HG02970 (cell line): ENCODE measurements at regions not wholly inside any gene's neighbourhood (a gene's known extent, or its start where the extent isn't known, plus 50 kb on each side); places are given as distances from the start of the nearest gene placed in this dataset.
"Not testable (repeated sequence)": the region's sequence is repeated elsewhere in the genome, so short reads cannot be mapped to it uniquely, and the experiment has no call there.

ENCODE experiments used
- ATAC-seq: cut with Tn5 transposase; IDR thresholded peaks from one replicate; pipeline ENCODE4 v1.9.1; 2021; ENCODE audit warnings: mild to moderate bottlenecking, moderate library complexity, moderate number of reproducible peaks; ENCODE audit not compliant: unreplicated experiment, low FRiP score

DNA sequence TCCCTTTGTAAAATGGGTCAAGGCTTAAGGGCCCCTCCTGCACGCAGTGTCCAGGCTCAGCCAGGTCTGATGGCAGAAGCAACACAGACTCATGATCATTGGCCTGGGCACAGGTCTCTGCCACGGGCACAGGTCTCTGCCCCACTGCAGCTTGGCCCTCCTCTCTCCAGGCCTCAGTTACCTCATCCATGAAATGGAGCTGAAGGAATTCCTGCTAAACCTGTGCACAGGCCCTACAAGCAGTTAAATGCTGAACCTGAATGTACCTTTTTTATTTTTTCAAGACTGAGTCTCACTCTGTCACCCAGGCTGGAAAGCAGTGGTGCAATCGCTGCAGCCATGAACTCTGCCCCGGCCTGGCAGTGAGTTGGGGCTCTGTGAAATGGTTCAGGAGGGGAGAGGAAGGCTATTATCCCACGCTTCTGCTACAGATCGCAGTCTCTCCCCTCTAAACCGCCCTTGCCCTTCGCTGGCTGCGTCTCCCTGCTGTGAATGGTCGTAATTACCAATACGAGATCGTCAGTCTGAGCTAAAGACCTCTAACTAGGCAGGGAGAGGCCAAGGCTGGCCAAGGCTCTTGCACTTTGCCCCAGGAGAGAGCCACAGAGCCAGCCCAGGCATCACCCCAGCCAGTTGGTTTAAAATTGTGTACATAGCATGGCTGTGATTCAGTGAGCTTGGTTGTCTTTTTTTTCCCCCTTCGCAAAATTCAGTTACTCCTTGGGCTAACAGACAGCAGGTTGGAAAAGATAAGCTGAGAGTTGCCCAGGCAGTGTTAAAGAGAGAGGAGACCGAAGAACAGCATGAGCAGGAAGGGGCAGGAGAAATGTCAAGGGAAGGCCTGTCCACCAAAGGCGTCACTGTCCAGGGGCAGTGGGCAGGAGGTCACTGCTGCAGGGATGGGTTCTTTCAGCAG is 93.0 kb upstream of the KCTD7 start:
- no peak for ATAC-seq

DNA sequence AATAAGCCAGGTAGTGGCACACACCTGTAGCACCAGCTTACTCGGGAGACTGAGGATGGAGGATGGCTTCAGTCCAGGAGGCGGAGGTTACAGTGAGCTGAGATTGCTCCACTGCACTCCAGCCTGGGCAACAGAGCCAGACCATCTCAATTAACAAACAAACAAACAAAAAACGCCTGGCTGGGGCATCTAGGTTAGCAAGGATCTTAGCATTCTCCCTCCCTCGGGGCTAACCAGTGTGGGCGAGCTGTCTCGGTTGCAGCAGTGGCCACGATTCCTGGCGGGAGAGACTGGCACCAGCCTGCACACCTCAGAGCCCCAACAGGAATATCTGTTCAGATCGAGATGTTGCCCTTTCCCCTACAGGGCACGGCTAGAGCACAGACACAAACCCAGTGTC is 91.3 kb upstream of the KCTD7 start:
- ATAC-seq = no peak

DNA sequence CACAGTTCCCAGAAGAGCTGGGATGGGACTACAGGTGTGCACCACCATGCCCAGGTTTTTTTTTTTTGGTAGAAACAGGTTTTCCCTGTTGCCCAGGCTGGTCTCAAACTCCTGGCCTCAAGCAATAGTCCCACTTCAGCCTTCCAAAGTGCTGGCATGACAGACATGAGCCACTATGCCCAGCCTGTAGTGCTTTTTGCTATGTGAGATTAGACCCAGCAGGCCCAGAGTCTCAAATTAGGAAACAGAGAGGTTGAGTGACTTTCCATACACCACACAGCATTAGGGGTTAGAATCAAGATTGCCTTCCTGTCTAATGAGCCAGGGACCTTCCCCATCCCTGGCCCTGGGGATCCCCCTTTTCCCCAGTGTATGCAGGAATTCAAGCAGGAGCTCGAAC is 90.8 kb upstream of the KCTD7 start:
- no peak for ATAC-seq

DNA sequence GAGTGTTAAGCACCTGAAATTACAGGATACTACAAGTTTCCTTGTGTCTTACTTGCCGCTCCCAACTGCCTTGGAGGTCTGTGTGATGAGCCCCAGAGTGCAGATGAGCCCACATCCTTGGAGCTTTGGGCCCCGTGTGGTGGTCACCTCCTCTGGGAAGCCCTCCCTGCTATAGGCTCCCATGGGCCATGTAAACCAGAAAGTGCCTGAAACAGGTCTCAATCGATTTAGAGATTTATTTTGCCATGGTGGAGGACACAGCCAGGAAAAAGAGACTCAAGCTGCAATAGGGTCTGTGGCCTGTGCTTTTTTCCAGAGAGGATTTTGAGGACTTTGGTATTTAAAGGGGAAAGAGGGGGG is 89.4 kb upstream of the KCTD7 start:
- no peak for ATAC-seq

DNA sequence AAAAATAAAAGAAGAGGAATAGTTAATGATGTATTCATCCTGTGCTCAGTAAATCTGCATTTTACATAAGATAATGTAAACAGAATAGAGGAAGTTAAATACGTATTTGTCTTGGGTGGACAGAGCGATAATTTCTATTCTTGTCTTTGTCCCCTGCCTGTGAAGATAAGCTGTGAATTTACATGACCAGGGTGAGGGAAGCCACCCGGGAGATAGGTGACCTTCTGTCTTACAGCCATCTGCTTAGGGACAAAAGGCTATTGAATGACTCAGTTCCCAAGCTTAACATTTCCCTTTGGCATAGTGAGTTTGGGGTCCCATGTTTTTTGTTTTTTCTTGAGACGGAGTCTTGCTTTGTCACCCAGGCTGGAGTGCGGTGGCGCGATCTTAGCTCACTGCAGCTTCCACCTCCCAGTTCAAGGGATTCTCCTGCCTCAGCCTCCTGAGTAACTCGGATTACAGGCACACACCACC is 88.7 kb upstream of the KCTD7 start:
- ATAC-seq = no peak

DNA sequence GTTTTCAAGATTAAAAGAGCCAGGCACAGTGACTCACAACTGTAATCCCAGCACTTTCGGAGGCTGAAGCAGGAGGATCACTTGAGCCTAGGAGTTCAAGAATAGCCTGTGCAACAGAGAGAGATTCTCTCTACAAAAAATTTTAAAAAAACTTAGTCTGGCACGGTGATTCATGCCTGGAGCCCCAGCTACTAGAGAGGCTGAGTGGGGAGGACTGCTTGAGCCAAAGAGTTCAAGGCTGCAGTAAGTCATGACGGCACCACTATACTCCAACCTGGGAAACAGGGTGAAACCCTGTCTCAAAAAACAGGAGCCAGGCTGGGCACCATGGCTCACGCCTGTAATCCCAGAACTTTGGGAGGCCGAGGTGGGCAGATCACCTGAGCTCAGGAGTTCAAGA is 86.6 kb upstream of the KCTD7 start:
- ATAC-seq = no peak

DNA sequence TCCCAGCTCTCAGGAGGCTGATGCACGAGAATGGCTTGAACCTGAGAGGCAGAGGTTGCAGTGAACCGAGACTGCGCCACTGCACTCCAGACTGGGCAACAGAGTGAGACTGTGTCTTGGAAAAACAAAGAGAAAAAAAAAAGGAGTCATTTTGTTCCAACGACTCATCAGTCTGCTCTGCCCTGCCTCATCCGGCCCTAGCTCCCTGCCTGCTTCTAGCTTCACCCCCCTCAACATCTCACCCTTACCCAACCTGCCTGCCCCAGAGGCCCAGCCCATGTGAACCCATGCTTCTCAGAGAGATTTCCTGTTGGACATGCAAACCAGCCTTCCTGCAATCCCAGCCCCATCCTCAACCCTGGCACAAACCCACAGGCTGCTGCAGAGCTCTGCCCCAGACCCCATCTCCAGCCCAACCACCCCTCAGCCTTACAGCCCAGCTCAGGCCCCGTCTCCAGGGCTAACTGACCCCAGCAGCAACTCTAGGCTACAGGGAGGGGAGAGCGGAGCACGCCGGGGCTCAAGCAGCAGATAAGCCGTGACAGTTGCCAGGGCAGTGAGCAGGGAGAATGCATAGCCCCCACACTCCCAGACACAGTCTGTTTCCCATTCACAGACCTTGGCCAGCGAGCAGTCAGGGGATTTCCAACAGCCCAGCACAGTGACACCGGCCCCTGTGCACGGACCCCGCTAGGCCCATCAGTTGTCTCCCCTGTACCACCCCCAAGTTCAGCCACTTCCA is 86.0 kb upstream of the KCTD7 start:
- no peak for ATAC-seq

DNA sequence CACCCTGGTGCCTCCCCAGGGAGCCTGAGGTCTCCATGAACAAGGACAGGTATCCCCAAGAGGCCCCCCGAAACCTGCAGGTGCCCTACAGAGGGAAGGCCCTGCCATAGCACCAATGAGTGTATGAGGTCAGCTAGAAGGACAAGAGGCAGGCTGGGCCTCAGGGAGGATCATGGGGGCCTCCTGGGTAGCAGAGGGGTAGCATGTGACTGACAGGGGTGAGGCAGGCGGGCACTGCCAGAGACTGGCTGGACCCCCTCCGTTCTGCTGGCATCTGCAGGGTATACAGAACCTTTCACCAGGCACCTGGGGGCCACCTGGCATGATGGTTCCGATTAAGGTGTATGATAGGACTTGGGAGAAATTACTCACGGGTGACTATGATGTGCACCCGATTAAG is 79.2 kb upstream of the KCTD7 start:
- ATAC-seq = no peak

DNA sequence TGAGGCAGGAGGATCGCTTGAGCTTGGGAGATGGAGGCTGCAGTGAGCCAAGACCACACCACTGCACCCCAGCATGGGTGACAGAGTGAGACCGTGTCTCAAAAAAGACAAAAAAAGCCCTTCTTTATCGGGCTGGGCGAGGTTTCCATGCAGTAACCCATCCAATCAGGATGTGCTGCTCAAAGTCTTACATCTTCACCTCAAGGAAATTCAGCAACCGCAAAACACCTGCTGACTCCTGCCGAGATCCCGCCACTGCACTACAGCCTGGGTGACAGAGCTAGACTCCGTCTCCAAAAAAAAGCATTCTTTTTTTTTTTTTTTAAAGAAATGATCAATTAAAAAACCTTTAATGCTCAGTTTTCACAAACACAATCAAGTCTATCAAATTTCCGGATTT is 75.7 kb upstream of the KCTD7 start:
- no peak for ATAC-seq

DNA sequence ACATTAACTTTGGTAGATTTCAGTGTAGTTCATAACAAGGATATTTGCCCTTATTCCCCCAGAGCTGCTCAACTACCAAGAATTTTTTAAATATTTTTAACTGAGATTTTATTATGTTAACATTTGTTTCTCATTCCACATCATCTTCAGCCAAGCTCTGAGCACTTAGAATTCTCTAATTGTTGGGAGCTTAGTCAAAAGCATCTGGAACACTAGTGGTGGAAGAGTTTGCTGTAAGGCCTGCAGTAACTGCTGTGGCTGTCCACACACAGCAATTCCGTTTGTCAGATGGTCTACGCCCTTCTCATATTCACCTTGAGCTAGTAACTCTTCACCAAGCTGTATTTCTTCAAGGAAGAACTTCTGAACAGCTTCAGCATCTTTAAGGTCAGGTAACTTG is 75.0 kb upstream of the KCTD7 start:
- ATAC-seq = not testable (repeated sequence)

DNA sequence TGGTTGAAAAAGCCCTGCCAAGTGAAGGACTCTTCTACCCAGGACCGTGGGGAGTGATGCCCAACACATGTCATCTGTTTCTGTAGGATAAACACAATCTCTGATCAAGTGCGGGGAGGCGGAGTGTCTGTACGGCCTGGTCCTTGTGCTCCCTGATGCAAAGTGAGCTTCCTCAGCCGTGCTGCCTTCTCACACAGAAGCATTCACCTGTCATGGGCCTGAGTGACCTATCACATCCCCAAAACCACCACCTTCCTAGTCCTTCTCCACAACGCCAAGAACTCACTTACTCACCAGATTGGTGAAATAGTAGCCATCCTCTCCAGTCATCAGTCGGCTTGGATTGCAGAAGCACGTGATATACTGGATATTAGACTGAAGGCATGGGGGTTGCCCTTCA is 74.4 kb upstream of the KCTD7 start:
- ATAC-seq = not testable (repeated sequence)

DNA sequence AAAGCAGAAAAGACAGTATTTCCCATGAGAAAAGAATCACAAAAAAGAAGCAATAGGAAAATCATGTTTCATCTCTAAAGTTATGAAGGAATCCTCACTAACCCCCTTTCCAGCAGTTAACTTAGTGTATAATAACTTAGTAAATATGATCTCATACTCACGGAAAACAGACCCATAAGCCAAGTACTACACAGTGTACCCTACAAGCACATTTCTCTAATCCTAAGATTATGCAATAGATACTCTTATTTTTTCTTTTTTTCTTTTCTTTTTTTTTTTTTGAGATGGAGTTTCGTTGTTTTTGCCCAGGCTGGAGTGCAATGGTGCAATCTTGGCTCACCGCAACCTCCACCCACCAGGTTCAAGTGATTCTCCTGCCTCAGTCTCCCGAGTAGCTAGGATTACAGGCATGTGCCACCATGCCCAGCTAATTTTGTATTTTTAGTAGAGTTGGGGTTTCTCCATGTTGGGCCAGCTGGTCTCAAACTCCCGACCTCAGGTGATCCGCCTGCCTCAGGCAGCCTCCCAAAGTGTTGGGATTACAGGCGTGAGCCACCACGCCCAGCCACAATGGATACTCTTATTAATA is 73.7 kb upstream of the KCTD7 start:
- not testable (repeated sequence) for ATAC-seq

DNA sequence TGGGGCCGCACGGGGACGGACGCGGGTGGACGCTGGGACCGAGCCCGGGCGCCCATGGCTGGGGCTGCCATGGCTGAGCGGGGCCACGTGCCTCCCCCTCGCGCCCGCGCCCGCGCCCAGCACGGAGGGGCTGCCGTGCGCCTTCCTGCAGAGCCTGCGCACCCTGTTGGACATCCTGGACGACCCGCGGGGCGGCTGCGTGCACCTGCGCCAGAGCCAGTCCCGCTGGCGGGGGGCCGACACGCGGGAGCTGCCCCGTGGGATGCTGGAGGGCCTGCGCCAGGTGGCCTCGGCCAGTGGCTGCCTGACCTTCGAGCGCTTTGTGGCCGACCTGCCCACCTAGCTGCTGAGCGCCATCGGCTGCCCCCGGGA is 72.5 kb upstream of the KCTD7 start:
- no peak for ATAC-seq

DNA sequence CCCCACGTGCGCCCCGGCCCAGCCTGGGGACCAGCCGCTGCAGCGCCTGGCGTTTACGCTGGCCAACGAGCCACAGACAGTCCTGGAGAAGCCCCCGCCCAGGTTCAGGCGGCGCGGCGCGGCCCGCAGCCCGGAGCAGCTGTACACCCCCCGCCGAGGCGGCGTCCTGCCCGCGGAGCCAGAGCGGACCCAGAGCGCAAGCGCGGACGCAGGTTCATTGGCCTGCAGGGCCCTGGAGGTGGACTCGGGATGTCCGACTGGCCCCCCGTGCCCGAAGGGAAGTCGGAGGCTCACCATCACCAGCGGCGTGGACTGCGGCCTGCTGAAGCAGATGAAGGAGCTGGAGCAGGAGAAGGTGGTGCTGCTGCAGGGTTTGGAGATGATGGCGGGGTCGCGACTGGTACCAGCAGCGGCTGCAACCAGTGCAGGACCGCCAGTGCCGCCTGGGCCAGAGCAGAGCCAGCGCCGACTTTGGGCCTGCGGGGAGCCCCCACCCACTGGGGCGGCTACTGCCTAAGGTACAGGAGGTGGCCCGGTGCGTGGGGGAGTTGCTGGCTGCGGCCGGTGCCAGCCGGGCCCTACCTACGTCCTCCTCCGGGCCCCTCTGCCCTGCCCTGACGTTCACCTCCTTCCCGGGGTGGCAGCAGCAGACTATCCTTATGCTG is 72.0 kb upstream of the KCTD7 start:
- no peak for ATAC-seq

DNA sequence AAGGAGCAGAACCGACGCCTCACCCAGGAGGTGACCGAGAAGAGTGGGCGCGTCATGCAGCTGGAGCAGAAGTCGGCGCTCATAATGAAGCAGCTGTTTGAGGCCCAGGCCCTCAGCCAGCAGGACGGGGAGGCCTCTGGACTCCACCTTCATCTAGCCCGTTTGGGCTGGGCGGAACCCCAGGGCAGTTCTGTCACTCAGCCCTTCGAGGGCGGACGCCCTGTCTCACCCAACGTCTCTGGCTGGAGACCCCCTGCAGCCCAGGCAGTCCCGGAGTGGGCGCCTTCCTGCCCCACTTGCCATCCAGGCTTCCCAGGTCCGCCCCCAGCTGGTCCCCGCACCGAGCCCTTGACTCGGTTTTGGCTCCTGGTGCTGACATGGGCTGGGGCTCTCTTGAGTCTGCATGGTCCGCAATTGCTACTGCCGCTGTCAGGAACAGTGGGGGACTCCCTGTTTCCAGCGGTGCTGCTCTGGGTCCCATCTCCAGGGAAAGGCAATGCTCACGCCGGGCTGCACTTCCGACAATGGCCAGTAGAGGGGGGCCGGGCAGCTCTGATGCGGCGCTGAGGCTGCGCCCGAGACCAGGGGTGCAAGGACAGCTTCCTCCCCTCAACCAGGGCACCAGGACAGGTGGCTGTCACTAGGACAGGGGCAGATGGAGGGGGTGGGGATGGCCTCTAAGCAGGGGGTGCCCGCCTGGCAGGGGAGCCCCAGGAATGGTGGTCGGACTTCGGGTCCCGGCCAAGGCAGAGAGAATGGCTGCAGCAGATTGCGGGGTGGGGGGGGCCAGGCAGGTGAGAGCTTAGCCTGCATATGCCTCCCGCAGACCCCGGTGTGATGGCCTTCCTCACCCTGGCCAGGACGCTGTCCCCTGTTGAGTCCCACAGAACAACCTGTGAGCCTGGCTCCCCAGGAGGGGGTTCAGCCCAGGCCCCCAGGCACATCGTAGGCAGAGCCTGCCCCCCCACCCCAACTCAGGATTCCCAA is 71.2 kb upstream of the KCTD7 start:
- ATAC-seq = no peak

DNA sequence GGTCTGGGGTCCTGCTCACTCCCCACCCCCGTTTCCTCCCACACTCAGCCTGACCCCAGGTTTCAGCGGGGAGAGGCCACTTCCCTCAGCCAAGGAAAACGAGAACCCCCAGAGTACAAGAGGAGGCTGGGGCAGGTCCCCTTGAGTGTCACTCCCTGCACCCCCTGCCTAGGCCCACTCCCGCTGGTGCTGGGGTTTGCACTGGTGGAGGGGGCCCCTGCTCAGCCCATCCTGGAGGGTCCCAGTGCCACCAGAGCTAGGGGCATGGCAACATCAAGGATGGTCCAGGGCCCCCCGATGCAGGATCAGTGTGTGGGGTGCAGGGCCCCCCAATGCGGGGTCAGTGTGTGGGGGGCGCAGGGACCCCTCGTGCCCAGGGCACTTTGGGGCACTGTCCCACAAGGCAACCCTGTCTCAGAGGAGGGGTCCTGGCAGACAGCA is 70.5 kb upstream of the KCTD7 start:
- no peak for ATAC-seq

DNA sequence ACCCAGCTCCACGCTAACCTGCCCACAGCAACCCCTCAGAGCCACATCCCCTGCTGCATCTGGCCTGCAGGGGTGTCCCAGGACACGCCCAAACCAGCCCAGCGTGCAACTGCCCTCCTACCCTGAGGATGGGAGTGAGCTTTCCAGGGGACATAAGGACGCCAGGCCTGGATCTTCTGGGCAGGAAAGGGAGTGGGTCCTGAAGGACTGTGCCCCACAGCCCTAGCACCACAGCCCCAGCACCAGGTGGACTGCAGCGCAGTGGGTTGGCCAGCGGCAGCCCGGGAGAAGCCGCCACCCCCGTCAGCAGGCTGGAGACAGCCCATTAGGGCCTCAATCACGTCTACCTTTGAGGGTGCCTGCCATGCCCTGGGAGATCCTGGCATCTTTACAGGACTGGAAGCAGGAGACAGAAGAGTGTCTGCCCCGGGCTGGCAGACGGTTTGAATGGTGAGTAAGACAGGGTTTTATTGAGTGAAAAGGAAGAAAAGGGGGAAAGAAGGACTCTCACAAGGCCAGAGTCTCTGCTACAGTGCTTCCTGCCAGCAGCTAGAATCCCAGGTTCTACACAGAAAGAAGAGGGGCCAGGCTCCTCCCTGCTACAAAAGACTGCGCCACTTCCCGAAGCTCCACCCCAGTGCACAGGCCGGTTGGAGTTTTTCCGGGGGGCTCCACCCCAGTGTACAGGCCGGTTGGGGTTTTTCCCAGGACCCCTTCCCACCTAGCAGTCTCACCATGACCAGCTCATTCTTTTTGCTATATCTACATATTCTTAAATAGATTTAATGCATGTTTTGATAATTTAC is 69.8 kb upstream of the KCTD7 start:
- no peak for ATAC-seq

DNA sequence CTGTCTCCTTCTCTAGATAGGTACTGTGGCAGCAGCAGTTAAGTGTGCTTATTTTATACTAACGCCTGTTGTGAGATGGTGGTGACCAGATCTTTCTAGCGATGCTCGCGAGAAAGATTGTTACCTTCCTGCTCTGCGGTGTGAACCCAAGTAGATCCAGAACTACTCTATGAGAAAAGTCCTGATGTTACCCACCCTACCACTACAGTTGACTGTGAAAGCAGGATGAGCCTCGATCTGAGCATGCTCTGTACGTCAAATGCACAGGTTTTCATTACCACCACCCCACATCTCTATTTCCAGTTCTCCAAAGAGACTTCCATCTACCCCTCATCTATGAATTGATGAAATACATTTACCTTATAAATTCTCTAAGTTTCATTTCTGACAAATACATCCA is 64.6 kb upstream of the KCTD7 start:
- ATAC-seq = no peak

DNA sequence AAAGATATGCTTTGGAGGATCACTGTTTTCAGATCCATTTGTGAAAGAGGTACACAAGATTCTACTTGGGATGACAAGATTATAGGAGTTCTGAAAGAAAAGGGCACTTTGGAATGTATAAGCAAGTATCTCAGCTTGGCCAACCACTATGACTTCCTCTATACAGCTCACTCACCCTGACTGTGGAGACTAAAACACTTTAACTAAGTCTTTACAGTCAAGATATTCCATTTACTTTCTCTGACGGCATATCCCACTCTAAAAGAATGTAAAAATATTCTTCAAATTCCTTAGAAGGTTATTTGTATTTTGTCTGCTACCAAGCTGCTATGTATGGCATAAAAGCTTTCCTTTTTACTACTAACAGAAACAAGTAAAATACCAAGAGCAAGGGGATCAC is 58.5 kb upstream of the KCTD7 start:
- ATAC-seq = not testable (repeated sequence)
